Iris pigment epithelial cell (primary cell): ENCODE measurements at regions not wholly inside any gene's neighbourhood (a gene's known extent, or its start where the extent isn't known, plus 50 kb on each side); places are given as distances from the start of the nearest gene placed in this dataset.
"Not testable (repeated sequence)": the region's sequence is repeated elsewhere in the genome, so short reads cannot be mapped to it uniquely, and the experiment has no call there.

ENCODE experiments used
- DNase-seq: peaks from one replicate; pipeline ENCODE4 v3.0.0-alpha.2; 2011; ENCODE audit warnings: low read depth

- no peak for DNase-seq
Measured at GRCh38 chr2:8424997-8425900, 256.6 kb upstream of the ID2 start.

GRCh38 chr2:8426550-8426949, 255.3 kb upstream of the ID2 start:
- no peak for DNase-seq

GRCh38 chr2:8427211-8427610, 254.6 kb upstream of the ID2 start:
- DNase-seq, result no peak

GRCh38 chr2:8430628-8431027, 251.2 kb upstream of the ID2 start:
- no peak for DNase-seq

- no peak for DNase-seq
Measured at GRCh38 chr2:8431446-8432125, 250.3 kb upstream of the ID2 start.

- no peak for DNase-seq
Measured at GRCh38 chr2:8432706-8433336, 249.0 kb upstream of the ID2 start.

GRCh38 chr2:8433390-8433789, 248.5 kb upstream of the ID2 start:
- no peak for DNase-seq

GRCh38 chr2:8435608-8436007, 246.2 kb upstream of the ID2 start:
- no peak for DNase-seq

- DNase-seq, result no peak
Measured at GRCh38 chr2:8436585-8436984, 245.3 kb upstream of the ID2 start.

- DNase-seq, result no peak
Measured at GRCh38 chr2:8437228-8437948, 244.5 kb upstream of the ID2 start.

- DNase-seq, result no peak
Measured at GRCh38 chr2:8437949-8438400, 243.9 kb upstream of the ID2 start.

GRCh38 chr2:8438476-8438875, 243.4 kb upstream of the ID2 start:
- no peak for DNase-seq

- DNase-seq, result no peak
Measured at GRCh38 chr2:8438996-8439395, 242.9 kb upstream of the ID2 start.

- no peak for DNase-seq
Measured at GRCh38 chr2:8440029-8440778, 241.7 kb upstream of the ID2 start.

GRCh38 chr2:8441371-8441770, 240.5 kb upstream of the ID2 start:
- DNase-seq, result no peak

- no peak for DNase-seq
Measured at GRCh38 chr2:8441986-8442385, 239.9 kb upstream of the ID2 start.

- DNase-seq, result no peak
Measured at GRCh38 chr2:8442833-8443486, 238.9 kb upstream of the ID2 start.

- no peak for DNase-seq
Measured at GRCh38 chr2:8445580-8445979, 236.3 kb upstream of the ID2 start.

- not testable (repeated sequence) for DNase-seq
Measured at GRCh38 chr2:8446751-8447150, 235.1 kb upstream of the ID2 start.

GRCh38 chr2:8447610-8448221, 234.1 kb upstream of the ID2 start:
- DNase-seq, result peak; percentile 1
